ENCODE measurements at regions not wholly inside any gene's neighbourhood (a gene's known extent, or its start where the extent isn't known, plus 50 kb on each side); places are given as distances from the start of the nearest gene placed in this dataset.
"Not testable (repeated sequence)": the region's sequence is repeated elsewhere in the genome, so short reads cannot be mapped to it uniquely, and the experiment has no call there.

- Mint-ChIP-seq H3K9me3 (no peaks in the 10 kb centered on the region), H3K36me3 (ENCODE audit: low read depth) (peaks cover 6% of the 10 kb centered on the region), H3K27me3 (ENCODE audit: insufficient read depth) (no peaks in the 10 kb centered on the region; the same call in 1 of the 2 replicates), H3K4me1 (ENCODE audit: low read depth) (peaks cover 32% of the 10 kb centered on the region), H3K4me3 (no peak overlapping the region), H3K27ac (peak overlapping the region; percentile 12)
- no peak for TF ChIP-seq CTCF (IDR thresholded peaks at IDR 0.05)
- DNase-seq: peak; percentile 39
Observed at GRCh38 chr7:106583100-106583499, 77.9 kb downstream of the CCDC71L start.

- peaks cover 6% of the 10 kb centered on the region for H3K36me3 Mint-ChIP-seq (ENCODE audit: low read depth)
- H3K9me3 Mint-ChIP-seq: no peaks in the 10 kb centered on the region
- H3K4me3 Mint-ChIP-seq: no peak overlapping the region
Observed at GRCh38 chr7:106582365-106582764, 78.6 kb downstream of the CCDC71L start.

GRCh38 chr7:106579086-106579485 lies 81.9 kb downstream of the CCDC71L start:
- H3K9me3 Mint-ChIP-seq; H3K36me3 Mint-ChIP-seq (ENCODE audit: low read depth); DNase-seq; H3K27ac Mint-ChIP-seq; H3K4me3 Mint-ChIP-seq; H3K27me3 Mint-ChIP-seq (ENCODE audit: insufficient read depth): not testable (repeated sequence)
- peaks cover 16% of the 10 kb centered on the region for H3K4me1 Mint-ChIP-seq (ENCODE audit: low read depth)

More at GRCh38 chr7:106582365-106582764, 78.6 kb downstream of the CCDC71L start:
- Mint-ChIP-seq H3K27me3 (ENCODE audit: insufficient read depth) (no peaks in the 10 kb centered on the region; the same call in 1 of the 2 replicates), H3K27ac (no peak overlapping the region), H3K4me1 (ENCODE audit: low read depth) (peaks cover 32% of the 10 kb centered on the region)
- TF ChIP-seq CTCF (IDR thresholded peaks at IDR 0.05): peak; percentile 20; the same call in 1 of the 2 replicates
- DNase-seq: no peak

GRCh38 chr7:106575138-106575823 lies 85.7 kb downstream of the CCDC71L start:
- DNase-seq: no peak
- Mint-ChIP-seq H3K27ac (no peak overlapping the region), H3K4me3 (no peak overlapping the region), H3K36me3 (ENCODE audit: low read depth) (no peaks in the 10 kb centered on the region), H3K9me3 (no peaks in the 10 kb centered on the region), H3K27me3 (ENCODE audit: insufficient read depth) (no peaks in the 10 kb centered on the region; the same call in 1 of the 2 replicates), H3K4me1 (ENCODE audit: low read depth) (peaks cover 5% of the 10 kb centered on the region; the same call in 1 of the 2 replicates)
- no peak for TF ChIP-seq CTCF (IDR thresholded peaks at IDR 0.05)

GRCh38 chr7:106573738-106574137 lies 87.2 kb downstream of the CCDC71L start:
- Mint-ChIP-seq H3K27me3 (ENCODE audit: insufficient read depth) (no peaks in the 10 kb centered on the region; the same call in 1 of the 2 replicates), H3K36me3 (ENCODE audit: low read depth) (0 out of 2 replicates have a peak, but pooled peaks cover 4% of the 10 kb centered on the region), H3K4me3 (no peak overlapping the region), H3K27ac (no peak overlapping the region), H3K9me3 (no peaks in the 10 kb centered on the region), H3K4me1 (ENCODE audit: low read depth) (peaks cover 15% of the 10 kb centered on the region)
- DNase-seq: no peak
- TF ChIP-seq CTCF (IDR thresholded peaks at IDR 0.05): no peak

GRCh38 chr7:106573125-106573663 lies 87.8 kb downstream of the CCDC71L start:
- H3K27me3 Mint-ChIP-seq (ENCODE audit: insufficient read depth): no peaks in the 10 kb centered on the region; the same call in 1 of the 2 replicates

More at GRCh38 chr7:106573125-106573663, 87.8 kb downstream of the CCDC71L start:
- Mint-ChIP-seq H3K4me1 (ENCODE audit: low read depth) (peaks cover 21% of the 10 kb centered on the region), H3K36me3 (ENCODE audit: low read depth) (0 out of 2 replicates have a peak, but pooled peaks cover 4% of the 10 kb centered on the region), H3K27ac (no peak overlapping the region), H3K4me3 (no peak overlapping the region), H3K9me3 (no peaks in the 10 kb centered on the region)
- DNase-seq: no peak
- TF ChIP-seq CTCF (IDR thresholded peaks at IDR 0.05): no peak

Data from HFFc6 (cell line).